ENCODE measurements at regions not wholly inside any gene's neighbourhood (a gene's known extent, or its start where the extent isn't known, plus 50 kb on each side); places are given as distances from the start of the nearest gene placed in this dataset.

DNA sequence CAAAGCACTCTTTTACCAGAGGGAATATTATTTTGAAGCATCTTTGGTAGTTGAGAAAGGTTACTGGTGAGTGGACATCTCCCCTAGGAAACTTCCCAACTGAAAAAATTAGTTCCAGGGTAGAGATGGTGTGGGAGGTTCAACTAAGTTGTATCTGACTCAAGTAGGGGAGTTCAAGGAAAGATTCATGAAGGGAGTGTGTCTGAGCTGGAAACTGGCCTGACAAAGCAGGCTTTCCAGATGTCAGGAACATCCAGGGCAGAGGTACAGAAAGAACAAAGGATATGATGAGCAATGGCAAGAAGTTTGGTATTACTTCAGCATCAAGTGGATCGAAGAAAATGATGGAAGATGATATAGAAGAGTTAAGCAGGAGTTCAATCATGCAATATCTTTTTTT is 458.0 kb upstream of the RIOK2 start:
- H3K4me2 ChIP-seq (ENCODE audit: unreplicated experiment), result no peak overlapping the region
- H3K9me2 ChIP-seq (ENCODE audit: insufficient read depth), result no peaks in the 10 kb centered on the region
- TF ChIP-seq EZH2 (IDR thresholded peaks at IDR 0.05; ENCODE audit: insufficient read depth, poor library complexity, severe bottlenecking) (no peak), EZH2phosphoT487 (IDR thresholded peaks at IDR 0.05; ENCODE audit: insufficient read depth, low read depth) (no peak)
- no peak overlapping the region for H2AFZ ChIP-seq
- no peaks in the 10 kb centered on the region for H3K79me2 ChIP-seq (ENCODE audit: insufficient read depth)
- no peaks in the 10 kb centered on the region for H4K20me1 ChIP-seq (ENCODE audit: insufficient read depth)
- no peaks in the 10 kb centered on the region for H3K36me3 ChIP-seq (ENCODE audit: low read depth)
- DNase-seq, result no peak
- no peaks in the 10 kb centered on the region for H3K4me1 ChIP-seq (ENCODE audit: insufficient read depth)
- in situ Hi-C loops (cut with MboI), result no loop called here
- no peaks in the 10 kb centered on the region for H3F3A ChIP-seq (ENCODE audit: insufficient read depth)
- no peaks in the 10 kb centered on the region for H3K9me3 ChIP-seq (ENCODE audit: low read depth)
- 11% methylated on average over 1 of the region's 1 CpG for WGBS, 2 experiments (ENCODE audit: low coverage in 1 of 2, low lambda C conversion rate in 2 of 2, missing lambda C conversion rate in 2 of 2)
- no peaks in the 10 kb centered on the region for H3K27me3 ChIP-seq (replicated peaks; ENCODE audit: insufficient read depth)
- H3K27ac ChIP-seq, result no peak overlapping the region
- H3K9ac ChIP-seq, result no peak overlapping the region
- no peak overlapping the region for H3K4me3 ChIP-seq

GRCh38 chr5:97644206-97644605 is 461.2 kb upstream of the RIOK2 start:
- no peak for DNase-seq
- in situ Hi-C loops (cut with MboI), result no loop called here
- no peak overlapping the region for H3K27ac ChIP-seq
- no peaks in the 10 kb centered on the region for H3F3A ChIP-seq (ENCODE audit: insufficient read depth)
- H3K36me3 ChIP-seq (ENCODE audit: low read depth), result no peaks in the 10 kb centered on the region
- no peak overlapping the region for H3K4me2 ChIP-seq (ENCODE audit: unreplicated experiment)
- no peaks in the 10 kb centered on the region for H3K9me2 ChIP-seq (ENCODE audit: insufficient read depth)
- H3K79me2 ChIP-seq (ENCODE audit: insufficient read depth), result no peaks in the 10 kb centered on the region
- TF ChIP-seq EZH2 (IDR thresholded peaks at IDR 0.05; ENCODE audit: insufficient read depth, poor library complexity, severe bottlenecking) (no peak), EZH2phosphoT487 (IDR thresholded peaks at IDR 0.05; ENCODE audit: insufficient read depth, low read depth) (no peak)
- H4K20me1 ChIP-seq (ENCODE audit: insufficient read depth), result no peaks in the 10 kb centered on the region
- H3K4me3 ChIP-seq, result no peak overlapping the region
- H3K9me3 ChIP-seq (ENCODE audit: low read depth), result no peaks in the 10 kb centered on the region
- no peak overlapping the region for H2AFZ ChIP-seq
- no peaks in the 10 kb centered on the region for H3K27me3 ChIP-seq (replicated peaks; ENCODE audit: insufficient read depth)
- H3K9ac ChIP-seq, result no peak overlapping the region
- H3K4me1 ChIP-seq (ENCODE audit: insufficient read depth), result no peaks in the 10 kb centered on the region

GRCh38 chr5:97644896-97645295 is 461.8 kb upstream of the RIOK2 start:
- Histone ChIP-seq H3K4me1 (ENCODE audit: insufficient read depth) (no peaks in the 10 kb centered on the region), H3K27ac (no peak overlapping the region), H3K27me3 (replicated peaks; ENCODE audit: insufficient read depth) (no peaks in the 10 kb centered on the region), H2AFZ (no peak overlapping the region), H3K4me2 (ENCODE audit: unreplicated experiment) (no peak overlapping the region), H3K9ac (no peak overlapping the region), H3K79me2 (ENCODE audit: insufficient read depth) (no peaks in the 10 kb centered on the region), H3K9me3 (ENCODE audit: low read depth) (no peaks in the 10 kb centered on the region), H3K4me3 (no peak overlapping the region), H4K20me1 (ENCODE audit: insufficient read depth) (no peaks in the 10 kb centered on the region), H3F3A (ENCODE audit: insufficient read depth) (no peaks in the 10 kb centered on the region), H3K9me2 (ENCODE audit: insufficient read depth) (no peaks in the 10 kb centered on the region), H3K36me3 (ENCODE audit: low read depth) (no peaks in the 10 kb centered on the region)
- TF ChIP-seq EZH2 (IDR thresholded peaks at IDR 0.05; ENCODE audit: insufficient read depth, poor library complexity, severe bottlenecking), result no peak
- 87 to 90% methylated on average over 2 of the region's 2 CpGs for WGBS, 2 experiments (ENCODE audit: low coverage in 1 of 2, low lambda C conversion rate in 2 of 2, missing lambda C conversion rate in 2 of 2)
- in situ Hi-C loops (cut with MboI), result no loop called here
- DNase-seq, result no peak

DNA sequence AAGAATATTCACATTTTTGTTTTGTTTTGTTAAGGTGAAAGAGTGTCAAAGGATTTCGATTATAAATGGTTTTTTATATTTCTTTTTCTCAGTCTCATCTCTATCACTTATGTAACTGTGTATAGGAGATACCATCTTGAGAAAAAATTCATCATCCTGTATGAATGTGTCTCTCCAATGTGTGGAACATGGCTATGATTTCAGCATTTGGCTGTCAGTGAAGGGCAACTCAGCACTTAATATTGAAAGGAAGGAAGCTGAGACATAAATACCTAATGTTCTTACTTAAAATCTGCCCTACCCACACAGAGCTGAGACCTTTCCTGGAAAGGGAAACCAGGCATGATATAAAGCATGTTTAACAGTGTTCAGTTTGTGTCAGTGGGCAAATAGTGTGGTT is 474.2 kb upstream of the RIOK2 start:
- peak; percentile 18 for DNase-seq
- Histone ChIP-seq H3K4me1 (ENCODE audit: insufficient read depth) (no peaks in the 10 kb centered on the region), H3K4me2 (ENCODE audit: unreplicated experiment) (no peak overlapping the region), H2AFZ (no peak overlapping the region), H3K27ac (no peak overlapping the region), H3K79me2 (ENCODE audit: insufficient read depth) (no peaks in the 10 kb centered on the region), H3K4me3 (no peak overlapping the region), H4K20me1 (ENCODE audit: insufficient read depth) (no peaks in the 10 kb centered on the region), H3K27me3 (replicated peaks; ENCODE audit: insufficient read depth) (no peaks in the 10 kb centered on the region), H3K9me3 (ENCODE audit: low read depth) (no peaks in the 10 kb centered on the region), H3K9me2 (ENCODE audit: insufficient read depth) (peaks cover 3% of the 10 kb centered on the region; the same call in 1 of the 2 replicates), H3K9ac (no peak overlapping the region), H3K36me3 (ENCODE audit: low read depth) (no peaks in the 10 kb centered on the region), H3F3A (ENCODE audit: insufficient read depth) (no peaks in the 10 kb centered on the region)
- WGBS, 2 experiments (ENCODE audit: low coverage in 1 of 2, low lambda C conversion rate in 2 of 2, missing lambda C conversion rate in 2 of 2), result 89 to 94% methylated on average over 1 of the region's 1 CpG
- TF ChIP-seq EZH2 (IDR thresholded peaks at IDR 0.05; ENCODE audit: insufficient read depth, poor library complexity, severe bottlenecking) (no peak), EZH2phosphoT487 (IDR thresholded peaks at IDR 0.05; ENCODE audit: insufficient read depth, low read depth) (no peak)
- in situ Hi-C loops (cut with MboI), result no loop called here

GRCh38 chr5:97658116-97658900 is 475.3 kb upstream of the RIOK2 start:
- Histone ChIP-seq H3K9ac (no peak overlapping the region), H3K9me2 (ENCODE audit: insufficient read depth) (peaks cover 3% of the 10 kb centered on the region; the same call in 1 of the 2 replicates), H3K9me3 (ENCODE audit: low read depth) (no peaks in the 10 kb centered on the region), H3K27ac (no peak overlapping the region), H3K4me3 (no peak overlapping the region), H3K36me3 (ENCODE audit: low read depth) (no peaks in the 10 kb centered on the region), H3K79me2 (ENCODE audit: insufficient read depth) (no peaks in the 10 kb centered on the region), H2AFZ (no peak overlapping the region), H3F3A (ENCODE audit: insufficient read depth) (no peaks in the 10 kb centered on the region), H3K4me2 (ENCODE audit: unreplicated experiment) (no peak overlapping the region), H3K4me1 (ENCODE audit: insufficient read depth) (no peaks in the 10 kb centered on the region), H4K20me1 (ENCODE audit: insufficient read depth) (no peaks in the 10 kb centered on the region), H3K27me3 (replicated peaks; ENCODE audit: insufficient read depth) (no peaks in the 10 kb centered on the region)
- no peak for DNase-seq
- in situ Hi-C loops (cut with MboI), result no loop called here
- no peak for TF ChIP-seq EZH2 (IDR thresholded peaks at IDR 0.05; ENCODE audit: insufficient read depth, poor library complexity, severe bottlenecking)
- no peak for TF ChIP-seq EZH2phosphoT487 (IDR thresholded peaks at IDR 0.05; ENCODE audit: insufficient read depth, low read depth)
- 75 to 84% methylated on average over 4 of the region's 4 CpGs for WGBS, 2 experiments (ENCODE audit: low coverage in 1 of 2, low lambda C conversion rate in 2 of 2, missing lambda C conversion rate in 2 of 2)

Measured in GM23248 (cell line).